ENCODE measurements at regions not wholly inside any gene's neighbourhood (a gene's known extent, or its start where the extent isn't known, plus 50 kb on each side); places are given as distances from the start of the nearest gene placed in this dataset.

DNA sequence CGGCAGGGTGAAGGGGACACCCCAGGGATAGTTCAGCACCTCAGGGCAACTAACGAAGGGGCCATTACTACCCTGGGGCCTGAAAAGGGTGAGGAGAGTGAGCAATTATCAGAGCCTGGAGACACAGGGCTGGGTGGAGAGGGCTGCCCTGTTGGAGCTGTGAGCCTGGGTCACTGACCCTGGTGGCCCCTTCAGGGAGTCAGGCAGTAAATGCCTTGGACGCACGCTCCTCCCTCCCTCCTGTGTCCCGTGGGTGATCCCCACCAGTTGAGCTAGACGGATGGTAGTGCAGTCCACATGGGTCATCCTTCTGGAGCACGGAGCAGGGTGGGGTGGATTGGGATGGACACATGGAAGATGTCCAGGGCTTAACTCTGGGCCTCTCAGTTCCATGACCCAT is 305.3 kb downstream of the PTPRU start:
- Mint-ChIP-seq H3K9me3 (no peaks in the 10 kb centered on the region), H3K4me1 (ENCODE audit: low read depth) (no peaks in the 10 kb centered on the region), H3K27me3 (no peaks in the 10 kb centered on the region), H3K4me3 (no peak overlapping the region), H3K36me3 (ENCODE audit: low read depth) (no peaks in the 10 kb centered on the region), H3K27ac (no peak overlapping the region)
- intact Hi-C loops (cut with micrococcal nuclease): no loop called here

- Mint-ChIP-seq H3K36me3 (ENCODE audit: low read depth) (no peaks in the 10 kb centered on the region), H3K27me3 (no peaks in the 10 kb centered on the region), H3K4me3 (no peak overlapping the region), H3K9me3 (no peaks in the 10 kb centered on the region), H3K27ac (no peak overlapping the region), H3K4me1 (ENCODE audit: low read depth) (no peaks in the 10 kb centered on the region)
- intact Hi-C loops (cut with micrococcal nuclease): no loop called here
Observed at GRCh38 chr1:29540801-29541357, 304.6 kb downstream of the PTPRU start.

GRCh38 chr1:29539971-29540370 is 303.6 kb downstream of the PTPRU start:
- Mint-ChIP-seq H3K4me1 (ENCODE audit: low read depth) (no peaks in the 10 kb centered on the region), H3K4me3 (no peak overlapping the region), H3K27me3 (no peaks in the 10 kb centered on the region), H3K27ac (no peak overlapping the region), H3K9me3 (no peaks in the 10 kb centered on the region), H3K36me3 (ENCODE audit: low read depth) (no peaks in the 10 kb centered on the region)
- intact Hi-C loops (cut with micrococcal nuclease): no loop called here

DNA sequence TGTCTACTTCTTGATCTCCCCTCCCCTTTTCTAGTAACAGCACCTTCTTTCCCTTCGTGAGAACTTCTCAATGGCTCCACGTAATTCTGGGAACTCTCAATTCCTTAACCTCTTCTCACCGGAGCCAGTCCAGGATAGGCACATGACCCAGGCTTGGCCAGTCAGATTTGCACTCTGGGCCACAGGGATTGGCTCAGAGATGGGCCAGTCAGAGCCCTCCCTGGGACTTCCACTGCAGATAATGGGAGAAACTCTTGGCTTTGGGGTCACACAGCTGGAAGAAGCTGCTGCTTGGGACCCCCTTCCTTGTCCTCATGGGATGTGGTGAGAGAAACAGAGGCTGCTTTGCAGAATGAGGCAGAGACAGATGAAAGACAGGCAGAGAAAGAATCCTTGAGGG is 302.3 kb downstream of the PTPRU start:
- H3K4me1 Mint-ChIP-seq (ENCODE audit: low read depth): no peaks in the 10 kb centered on the region
- H3K27me3 Mint-ChIP-seq: no peaks in the 10 kb centered on the region
- intact Hi-C loops (cut with micrococcal nuclease): no loop called here
- H3K27ac Mint-ChIP-seq: no peak overlapping the region
- no peaks in the 10 kb centered on the region for H3K36me3 Mint-ChIP-seq (ENCODE audit: low read depth)
- no peaks in the 10 kb centered on the region for H3K9me3 Mint-ChIP-seq
- no peak overlapping the region for H3K4me3 Mint-ChIP-seq

DNA sequence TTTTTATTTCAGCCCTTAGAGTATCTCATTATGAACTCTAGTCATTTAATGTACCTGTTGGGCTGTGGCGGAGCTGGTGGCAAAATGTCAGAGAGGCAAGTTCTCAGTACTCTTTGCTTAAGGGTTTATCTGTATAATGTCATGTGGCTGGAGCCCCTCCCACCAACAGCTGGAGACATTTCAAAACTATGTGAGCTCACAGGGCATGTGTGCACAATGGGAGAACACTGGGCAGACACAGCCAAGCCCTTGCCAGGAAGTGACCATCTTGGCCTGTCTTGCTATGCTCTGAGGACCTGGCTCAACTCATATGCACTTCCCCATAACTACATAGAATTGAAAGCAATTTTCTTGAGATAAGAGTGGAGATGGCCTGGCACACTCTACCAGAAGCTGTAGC is 296.4 kb downstream of the PTPRU start:
- Mint-ChIP-seq H3K27ac (no peak overlapping the region), H3K9me3 (peaks cover 32% of the 10 kb centered on the region), H3K4me1 (ENCODE audit: low read depth) (no peaks in the 10 kb centered on the region), H3K36me3 (ENCODE audit: low read depth) (no peaks in the 10 kb centered on the region), H3K27me3 (no peaks in the 10 kb centered on the region), H3K4me3 (no peak overlapping the region)
- intact Hi-C loops (cut with micrococcal nuclease): no loop called here

GRCh38 chr1:29532285-29532684 is 296.0 kb downstream of the PTPRU start:
- no peaks in the 10 kb centered on the region for H3K4me1 Mint-ChIP-seq (ENCODE audit: low read depth)
- H3K27ac Mint-ChIP-seq: no peak overlapping the region
- H3K27me3 Mint-ChIP-seq: no peaks in the 10 kb centered on the region
- H3K4me3 Mint-ChIP-seq: no peak overlapping the region
- peaks cover 32% of the 10 kb centered on the region for H3K9me3 Mint-ChIP-seq
- intact Hi-C loops (cut with micrococcal nuclease): no loop called here
- H3K36me3 Mint-ChIP-seq (ENCODE audit: low read depth): no peaks in the 10 kb centered on the region

DNA sequence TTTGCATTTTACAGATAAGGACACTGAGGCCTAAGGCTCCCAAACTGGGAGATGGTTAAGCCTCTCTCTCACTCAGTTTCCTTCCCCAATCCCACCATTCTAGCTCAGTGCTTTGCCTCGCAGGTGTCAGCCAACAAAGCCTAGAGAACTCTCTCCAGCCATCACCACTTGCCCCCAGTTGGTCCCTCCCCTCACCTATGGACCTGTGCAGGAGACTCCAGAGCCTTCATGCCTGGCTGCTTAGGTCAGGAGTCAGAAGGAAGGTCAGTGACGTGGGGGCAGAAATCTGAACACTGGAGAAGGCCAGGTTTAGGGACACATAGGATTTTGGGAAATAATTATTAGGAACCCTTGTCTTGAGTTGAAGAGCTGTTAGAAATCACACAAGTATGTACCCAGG is 295.3 kb downstream of the PTPRU start:
- intact Hi-C loops (cut with micrococcal nuclease): no loop called here
- Mint-ChIP-seq H3K4me3 (no peak overlapping the region), H3K9me3 (peaks cover 32% of the 10 kb centered on the region), H3K27ac (no peak overlapping the region), H3K27me3 (peaks cover 2% of the 10 kb centered on the region), H3K36me3 (ENCODE audit: low read depth) (no peaks in the 10 kb centered on the region), H3K4me1 (ENCODE audit: low read depth) (no peaks in the 10 kb centered on the region)

DNA sequence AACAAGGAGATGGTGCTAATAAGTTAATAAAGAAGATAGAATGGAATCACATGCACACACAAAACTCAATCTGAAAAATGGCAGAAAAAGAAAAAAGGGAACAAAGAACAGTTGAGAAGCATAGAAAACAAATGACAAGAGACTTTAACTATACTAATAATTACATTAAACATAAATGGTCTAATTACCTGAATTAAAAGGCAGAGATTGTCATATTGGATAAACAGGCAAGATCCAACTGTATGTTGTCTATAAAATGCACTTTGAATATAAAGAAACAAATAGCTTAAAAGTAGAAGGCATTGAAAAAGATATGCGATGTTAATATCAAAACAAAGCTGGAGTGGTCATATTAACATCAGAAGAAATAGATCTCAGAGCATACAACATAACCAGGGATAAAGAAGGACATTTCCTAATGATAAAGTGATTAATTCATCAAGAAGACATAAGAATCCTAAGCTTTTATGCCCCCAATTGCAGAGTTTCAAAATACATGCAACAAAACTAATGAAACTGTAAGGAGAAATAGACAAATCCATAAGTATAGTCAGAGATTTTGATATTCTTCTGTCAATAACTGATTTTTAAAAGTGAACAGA is 293.5 kb downstream of the PTPRU start:
- Mint-ChIP-seq H3K27me3 (peaks cover 4% of the 10 kb centered on the region), H3K27ac (no peak overlapping the region), H3K4me3 (no peak overlapping the region)

DNA sequence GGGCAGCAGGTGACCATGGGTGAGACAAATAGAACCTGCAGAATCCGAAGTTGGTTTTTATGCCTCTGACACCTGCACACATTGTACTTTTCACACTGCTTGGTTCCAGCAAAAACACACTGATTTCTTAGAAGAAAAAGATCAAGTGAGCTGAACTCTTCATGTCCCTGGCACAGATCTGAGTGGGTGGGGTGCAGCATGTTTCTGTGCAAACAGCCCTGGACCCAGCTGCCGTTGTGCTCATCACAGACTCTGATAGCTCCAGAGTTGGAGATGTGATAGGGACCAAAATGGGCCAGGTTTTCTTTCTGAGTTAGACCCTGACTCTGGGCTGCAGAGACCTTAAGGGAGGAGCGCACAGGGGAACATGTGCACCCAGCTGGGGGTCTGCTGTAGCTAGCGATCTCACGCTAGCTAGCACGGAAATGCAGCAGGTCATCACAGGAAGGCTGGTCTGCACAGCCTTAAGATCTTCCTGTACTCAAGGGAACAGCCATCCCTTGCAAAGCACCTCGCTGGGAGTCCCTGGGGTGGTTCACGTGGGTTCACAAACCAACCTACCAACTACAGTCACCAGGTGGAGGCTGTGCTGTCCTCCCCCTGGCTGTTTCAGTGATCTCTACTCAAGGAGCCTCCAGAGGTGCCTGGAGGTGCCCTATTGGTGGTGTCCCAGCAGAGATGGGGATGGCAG is 291.1 kb downstream of the PTPRU start:
- no peak overlapping the region for H3K27ac Mint-ChIP-seq
- H3K9me3 Mint-ChIP-seq: peaks cover 32% of the 10 kb centered on the region
- peaks cover 7% of the 10 kb centered on the region for H3K27me3 Mint-ChIP-seq
- H3K36me3 Mint-ChIP-seq (ENCODE audit: low read depth): no peaks in the 10 kb centered on the region
- intact Hi-C loops (cut with micrococcal nuclease): no loop called here
- no peak overlapping the region for H3K4me3 Mint-ChIP-seq
- H3K4me1 Mint-ChIP-seq (ENCODE audit: low read depth): no peaks in the 10 kb centered on the region

More for the DNA sequence above, 293.5 kb downstream of the PTPRU start:
- Mint-ChIP-seq H3K36me3 (ENCODE audit: low read depth) (no peaks in the 10 kb centered on the region), H3K9me3 (peaks cover 32% of the 10 kb centered on the region), H3K4me1 (ENCODE audit: low read depth) (no peaks in the 10 kb centered on the region)
- intact Hi-C loops (cut with micrococcal nuclease): no loop called here

DNA sequence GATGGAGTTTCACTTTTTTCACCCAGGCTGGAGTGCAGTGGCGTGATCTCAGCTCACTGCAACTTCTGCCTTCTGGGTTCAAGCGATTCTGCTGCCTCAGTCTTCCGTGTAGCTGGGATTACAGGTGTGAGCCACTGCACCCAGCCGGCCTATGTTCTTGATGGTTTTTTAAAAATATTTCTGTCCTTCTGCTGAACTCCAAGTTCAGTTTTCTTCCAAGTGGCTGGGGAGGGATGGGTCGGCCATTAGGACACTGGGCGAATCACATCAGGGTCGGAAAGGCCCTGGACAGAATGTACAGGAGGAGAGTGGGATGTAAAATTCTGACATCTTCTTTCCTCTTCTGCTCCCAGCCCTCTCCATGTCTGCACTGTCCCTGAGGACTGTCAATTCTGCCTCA is 289.6 kb downstream of the PTPRU start:
- H3K9me3 Mint-ChIP-seq: peaks cover 25% of the 10 kb centered on the region
- intact Hi-C loops (cut with micrococcal nuclease): no loop called here
- no peaks in the 10 kb centered on the region for H3K36me3 Mint-ChIP-seq (ENCODE audit: low read depth)
- no peak overlapping the region for H3K4me3 Mint-ChIP-seq
- H3K27ac Mint-ChIP-seq: no peak overlapping the region
- H3K4me1 Mint-ChIP-seq (ENCODE audit: low read depth): no peaks in the 10 kb centered on the region
- peaks cover 7% of the 10 kb centered on the region for H3K27me3 Mint-ChIP-seq

DNA sequence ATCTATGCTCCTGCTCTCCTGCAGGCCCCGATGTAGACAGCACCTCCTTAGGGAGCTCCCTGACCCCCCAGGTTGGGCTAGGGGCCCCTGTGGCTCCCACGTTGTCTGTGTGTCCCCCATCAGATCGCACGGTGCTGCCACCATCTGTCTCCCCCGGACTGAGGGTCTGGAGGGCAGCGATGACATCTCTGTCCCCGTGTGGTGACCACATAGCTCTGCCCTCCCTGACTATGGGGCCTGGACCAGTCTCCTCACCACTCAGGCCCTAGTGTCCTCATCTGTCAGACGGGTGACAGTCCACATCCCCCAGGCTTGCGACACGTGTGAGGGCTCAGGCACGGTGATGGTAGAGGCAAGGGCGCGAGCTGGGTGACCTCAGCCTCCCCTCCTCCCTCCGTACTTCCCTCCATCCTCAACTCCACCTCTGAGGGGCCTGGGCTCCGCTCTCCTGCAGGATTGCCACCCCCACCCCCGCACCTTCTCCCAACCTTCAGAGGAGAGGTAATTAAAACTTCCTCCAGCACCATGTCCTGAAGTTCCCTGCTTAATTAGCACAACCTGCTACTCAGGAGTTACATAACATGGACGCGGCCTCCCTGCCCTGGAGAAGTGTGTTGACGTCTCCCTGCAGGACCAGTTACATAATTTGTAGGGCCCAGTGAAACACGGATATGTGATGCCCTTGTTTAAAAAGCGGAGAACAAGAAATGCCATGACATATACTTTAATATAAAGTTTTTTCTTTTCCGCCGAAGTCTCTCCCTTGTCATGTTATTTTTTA is 288.2 kb downstream of the PTPRU start:
- H3K9me3 Mint-ChIP-seq: peaks cover 14% of the 10 kb centered on the region
- no peak overlapping the region for H3K4me3 Mint-ChIP-seq
- intact Hi-C loops (cut with micrococcal nuclease): no loop called here
- H3K27me3 Mint-ChIP-seq: peaks cover 7% of the 10 kb centered on the region
- H3K27ac Mint-ChIP-seq: no peak overlapping the region
- no peaks in the 10 kb centered on the region for H3K4me1 Mint-ChIP-seq (ENCODE audit: low read depth)
- no peaks in the 10 kb centered on the region for H3K36me3 Mint-ChIP-seq (ENCODE audit: low read depth)

GRCh38 chr1:29523576-29523975 is 287.3 kb downstream of the PTPRU start:
- H3K27ac Mint-ChIP-seq: no peak overlapping the region
- intact Hi-C loops (cut with micrococcal nuclease): no loop called here

GRCh38 chr1:29523136-29523535 is 286.8 kb downstream of the PTPRU start:
- H3K9me3 Mint-ChIP-seq: peaks cover 11% of the 10 kb centered on the region
- no peaks in the 10 kb centered on the region for H3K36me3 Mint-ChIP-seq (ENCODE audit: low read depth)
- H3K27me3 Mint-ChIP-seq: peaks cover 7% of the 10 kb centered on the region

More at GRCh38 chr1:29523576-29523975, 287.3 kb downstream of the PTPRU start:
- Mint-ChIP-seq H3K4me1 (ENCODE audit: low read depth) (no peaks in the 10 kb centered on the region), H3K27me3 (peaks cover 7% of the 10 kb centered on the region), H3K9me3 (peaks cover 11% of the 10 kb centered on the region), H3K4me3 (no peak overlapping the region), H3K36me3 (ENCODE audit: low read depth) (no peaks in the 10 kb centered on the region)

More at GRCh38 chr1:29523136-29523535, 286.8 kb downstream of the PTPRU start:
- Mint-ChIP-seq H3K4me3 (no peak overlapping the region), H3K27ac (no peak overlapping the region), H3K4me1 (ENCODE audit: low read depth) (no peaks in the 10 kb centered on the region)
- intact Hi-C loops (cut with micrococcal nuclease): no loop called here

Data from dendritic cell treated with granulocyte-macrophage colony-stimulating factor and Interleukin-4, amounts not matched to agents 40 ng/mL and 50 ng/mL, for 4 days (primary cell).